Panc1 (cell line): ENCODE measurements at regions not wholly inside any gene's neighbourhood (a gene's known extent, or its start where the extent isn't known, plus 50 kb on each side); places are given as distances from the start of the nearest gene placed in this dataset.

Experiments used
- ATAC-seq: fragments of 200-7000 bp; cut with Tn5 transposase; 2 replicates; pipeline ENCODE4 v1.9.1; 2020; ENCODE audit warnings: mild to moderate bottlenecking, moderate library complexity
- BruUV-seq: library from RNA; stranded (reverse); fragments of 400-500 nt; replicated peaks from 2 replicates; lab custom pipeline; 2021; lab: Mats Ljungman, UMichigan
- CTCF ChIA-PET: fragments of 300-600 bp; sonication (Branson Sonifier 250); formaldehyde crosslinking; loops from one replicate; lab custom pipeline; 2022; ENCODE audit warnings: antibody characterized with exemption; lab: Charles Lee
- POLR2A ChIA-PET: fragments of 300-600 bp; sonication (Branson Sonifier 250); formaldehyde crosslinking; loops from one replicate; lab custom pipeline; 2022; ENCODE audit warnings: antibody characterized with exemption; lab: Charles Lee
- DNase-seq: peaks from one replicate; pipeline ENCODE4 v3.0.0-alpha.2; 2010; ENCODE audit warnings: low read depth, low spot score
- H3K27ac ChIP-seq: 2 replicates; pipeline ENCODE4 v1.5.1; 2011; ENCODE audit warnings: mild to moderate bottlenecking, low read length, inconsistent platforms
- H3K27me3 ChIP-seq: fragments of 200-500 bp; sonication (Bioruptor generic); 2 replicates; pipeline ENCODE4 v1.6.0; 2014; ENCODE audit warnings: low read length, inconsistent platforms; ENCODE audit not compliant: control insufficient read depth, insufficient read depth
- H3K36me3 ChIP-seq: fragments of 200-500 bp; sonication (Bioruptor generic); 2 replicates; pipeline ENCODE4 v1.5.1; 2014; ENCODE audit warnings: inconsistent platforms, mild to moderate bottlenecking, low read length, moderate library complexity; ENCODE audit not compliant: control insufficient read depth, insufficient read depth
- H3K4me1 ChIP-seq: 2 replicates; pipeline ENCODE4 v1.5.1; 2011; ENCODE audit warnings: inconsistent platforms, mild to moderate bottlenecking, low read length, moderate library complexity; ENCODE audit not compliant: control insufficient read depth, insufficient read depth
- H3K4me3 ChIP-seq, 2 experiments: 2 replicates each; pipeline ENCODE4 v1.5.1; 2011 to 2012; ENCODE audit warnings: low read depth in 2 of 2, low read length in 2 of 2, mild to moderate bottlenecking in 2 of 2, inconsistent platforms in 1 of 2, moderate library complexity in 1 of 2
- H3K9me3 ChIP-seq: fragments of 200-500 bp; sonication (Bioruptor generic); 2 replicates; pipeline ENCODE4 v1.5.1; 2014; ENCODE audit warnings: low read depth, mild to moderate bottlenecking, inconsistent platforms, low read length, moderate library complexity; ENCODE audit not compliant: control insufficient read depth, insufficient read depth
- CTCF ChIP-seq: fragments of 450-650 bp; IDR thresholded peaks from 2 replicates; pipeline ENCODE4 v1.5.1; 2017; ENCODE audit warnings: mild to moderate bottlenecking
- POLR2AphosphoS5 ChIP-seq: IDR thresholded peaks from 2 replicates; pipeline ENCODE4 v1.6.1; 2012; ENCODE audit warnings: mild to moderate bottlenecking, low read depth, low read length, moderate library complexity
- REST ChIP-seq, 2 experiments: IDR thresholded peaks; 2 replicates each; pipeline ENCODE4 v1.6.1; 2011 to 2012; ENCODE audit warnings: low read depth in 2 of 2, control low read depth in 1 of 2, low read length in 1 of 2, mild to moderate bottlenecking in 1 of 2, moderate library complexity in 1 of 2; ENCODE audit not compliant: insufficient read depth in 1 of 2
- SIN3A ChIP-seq: IDR thresholded peaks from 2 replicates; pipeline ENCODE4 v1.6.1; 2012; ENCODE audit warnings: low read depth, mild to moderate bottlenecking, low read length, moderate library complexity, borderline replicate concordance; ENCODE audit not compliant: insufficient read depth
- TCF7L2 ChIP-seq: IDR thresholded peaks from 2 replicates; pipeline ENCODE4 v1.6.1; 2011; ENCODE audit warnings: mild to moderate bottlenecking, low read depth, low read length, inconsistent platforms
- in situ Hi-C: cut with HindIII; loops from 2 replicates; pipeline ENCODE4 v1.10.0; 2016; ENCODE audit warnings: low sequenced_read_pairs, low pct_unique_long_range_greater_than_20kb
- intact Hi-C: fragments of 100-400 bp; cut with micrococcal nuclease; formaldehyde crosslinking; loops from one replicate; pipeline ENCODE4 v1.10.0; 2022; ENCODE audit not compliant: unreplicated experiment

- TF ChIP-seq POLR2AphosphoS5, result no peak
- TF ChIP-seq SIN3A, result no peak
- no peak for TF ChIP-seq CTCF
- no peak for TF ChIP-seq TCF7L2
- no peak for TF ChIP-seq REST (IDR thresholded peaks at IDR 0.05; ENCODE audit: insufficient read depth in 1 of 2, low read depth in 2 of 2, low read length in 1 of 2)
- ChIA-PET POLR2A (no interaction called here), CTCF (no interaction called here)
- Histone ChIP-seq H3K4me3 (no peak overlapping the region), H3K27me3 (no peaks in the 10 kb centered on the region), H3K4me1 (no peaks in the 10 kb centered on the region), H3K27ac (no peak overlapping the region), H3K36me3 (no peaks in the 10 kb centered on the region), H3K9me3 (no peaks in the 10 kb centered on the region)
- BruUV-seq, result no TSS peak
- intact Hi-C loops, result no loop called here
- in situ Hi-C loops, result no loop called here
- ATAC-seq (no peak), DNase-seq (no peak)
These were observed 93.1 kb downstream of the AXIN2 start for GRCh38 chr17:65468321-65468720.

GRCh38 chr17:65467156-65467555 lies 94.3 kb downstream of the AXIN2 start:
- POLR2A ChIA-PET, result no interaction called here
- no peak for TF ChIP-seq CTCF
- no peak for TF ChIP-seq TCF7L2
- TF ChIP-seq POLR2AphosphoS5, result no peak
- no peak for TF ChIP-seq SIN3A
- H3K27ac ChIP-seq, result no peak overlapping the region
- ATAC-seq, result no peak
- H3K27me3 ChIP-seq, result no peaks in the 10 kb centered on the region
- no TSS peak for BruUV-seq
- DNase-seq, result no peak
- no peak overlapping the region for H3K4me3 ChIP-seq
- CTCF ChIA-PET, result no interaction called here
- intact Hi-C loops, result no loop called here
- no peaks in the 10 kb centered on the region for H3K36me3 ChIP-seq
- in situ Hi-C loops, result no loop called here
- no peaks in the 10 kb centered on the region for H3K4me1 ChIP-seq
- H3K9me3 ChIP-seq, result no peaks in the 10 kb centered on the region
